AG09309 (cell line): ENCODE measurements at regions not wholly inside any gene's neighbourhood (a gene's known extent, or its start where the extent isn't known, plus 50 kb on each side); places are given as distances from the start of the nearest gene placed in this dataset.

Experiments used
- DNase-seq: peaks from one replicate; pipeline ENCODE4 v3.0.0-alpha.2; 2010; ENCODE audit warnings: low read depth
- H3K4me3 ChIP-seq: 2 replicates; pipeline ENCODE4 v1.5.1; 2011; ENCODE audit warnings: mild to moderate bottlenecking, low read depth, low read length, moderate library complexity; ENCODE audit not compliant: control insufficient read depth
- CTCF ChIP-seq: IDR thresholded peaks from 2 replicates; pipeline ENCODE4 v1.5.1; 2011; ENCODE audit warnings: mild to moderate bottlenecking, low read depth, low read length, inconsistent platforms; ENCODE audit not compliant: insufficient read depth, control insufficient read depth; ENCODE audit errors: missing control alignments

GRCh38 chr2:221653182-221653581 is 81.1 kb upstream of the EPHA4 start:
- no peak for TF ChIP-seq CTCF
- H3K4me3 ChIP-seq, result no peak overlapping the region

GRCh38 chr2:221649051-221649775 is 77.1 kb upstream of the EPHA4 start:
- no peak for TF ChIP-seq CTCF

More at GRCh38 chr2:221653182-221653581, 81.1 kb upstream of the EPHA4 start:
- no peak for DNase-seq

GRCh38 chr2:221642447-221642846 is 70.3 kb upstream of the EPHA4 start:
- DNase-seq, result no peak
- no peak overlapping the region for H3K4me3 ChIP-seq
- TF ChIP-seq CTCF, result no peak

More at GRCh38 chr2:221649051-221649775, 77.1 kb upstream of the EPHA4 start:
- no peak overlapping the region for H3K4me3 ChIP-seq
- DNase-seq, result no peak

- H3K4me3 ChIP-seq, result no peak overlapping the region
- DNase-seq, result no peak
- no peak for TF ChIP-seq CTCF
These were observed 69.2 kb upstream of the EPHA4 start for GRCh38 chr2:221641181-221641871.

GRCh38 chr2:221640686-221641085 is 68.6 kb upstream of the EPHA4 start:
- no peak overlapping the region for H3K4me3 ChIP-seq
- no peak for TF ChIP-seq CTCF
- no peak for DNase-seq

- DNase-seq, result no peak
- H3K4me3 ChIP-seq, result no peak overlapping the region
- TF ChIP-seq CTCF, result no peak
These were observed 65.7 kb upstream of the EPHA4 start for GRCh38 chr2:221637851-221638250.
